Lower leg skin (tissue), 4 donors: ENCODE measurements at regions not wholly inside any gene's neighbourhood (a gene's known extent, or its start where the extent isn't known, plus 50 kb on each side); places are given as distances from the start of the nearest gene placed in this dataset.

Experiments
- DNase-seq, 2 donors: peaks; one replicate each; pipeline ENCODE4 v3.0.0-alpha.2; 2019; ENCODE audit warnings: low spot score in 2 of 2
- H3K4me3 ChIP-seq: fragments of 200-600 bp; sonication (generic); 2 replicates; pipeline ENCODE4 v1.5.1; 2017; ENCODE audit warnings: mild to moderate bottlenecking, low read depth; ENCODE audit not compliant: poor library complexity, severe bottlenecking
- POLR2A ChIP-seq, 2 donors: fragments of 450-650 bp; IDR thresholded peaks; one replicate each; pipeline ENCODE4 v1.6.1; 2016 to 2017; ENCODE audit warnings: antibody characterized with exemption in 2 of 2, mild to moderate bottlenecking in 1 of 2, moderate library complexity in 1 of 2
- WGBS, 2 donors: methylation state at CpG; one replicate each; pipeline ENCODE4 v1.1.5; 2018; 5-methylcytosine and 5-hydroxymethylcytosine counted together
- intact Hi-C: fragments of 100-400 bp; cut with DNase I; formaldehyde crosslinking; loops from one replicate; pipeline ENCODE4 v1.15.0; 2023; ENCODE audit warnings: low total_unique reads
- TF ChIP-seq, protein P1 (sequence below), 3 donors: fragments of 450-650 bp; IDR thresholded peaks; one replicate each; pipeline ENCODE4 v1.5.1; 2016; ENCODE audit warnings: antibody characterized with exemption in 3 of 3, mild to moderate bottlenecking in 3 of 3, moderate library complexity in 2 of 3

DNA sequence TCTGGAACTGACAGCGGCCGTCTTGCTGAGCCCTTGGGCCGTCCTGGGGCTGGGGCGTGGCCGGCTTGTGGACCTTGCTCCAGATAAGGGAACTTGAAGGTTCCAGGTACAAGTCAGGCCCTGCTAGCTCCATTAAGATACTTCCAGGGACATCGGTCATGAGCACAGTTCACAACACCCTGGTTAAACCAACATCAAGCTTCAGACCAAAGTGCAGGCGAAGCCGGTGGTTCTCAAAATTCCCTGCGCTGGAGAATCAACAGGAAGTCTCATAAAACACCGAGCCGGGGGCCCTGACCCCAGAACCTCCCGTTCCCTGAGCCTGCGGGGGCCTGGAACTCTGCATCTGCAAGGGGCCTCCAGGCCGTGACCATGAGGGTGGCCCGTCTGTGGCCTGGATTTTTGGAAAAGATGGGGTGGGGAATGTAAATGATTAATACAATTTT lies 1043.8 kb downstream of the BRD1 start:
- DNase-seq, result peak in 1 of 2 donors; percentile 81
- no peak overlapping the region for H3K4me3 ChIP-seq

DNA sequence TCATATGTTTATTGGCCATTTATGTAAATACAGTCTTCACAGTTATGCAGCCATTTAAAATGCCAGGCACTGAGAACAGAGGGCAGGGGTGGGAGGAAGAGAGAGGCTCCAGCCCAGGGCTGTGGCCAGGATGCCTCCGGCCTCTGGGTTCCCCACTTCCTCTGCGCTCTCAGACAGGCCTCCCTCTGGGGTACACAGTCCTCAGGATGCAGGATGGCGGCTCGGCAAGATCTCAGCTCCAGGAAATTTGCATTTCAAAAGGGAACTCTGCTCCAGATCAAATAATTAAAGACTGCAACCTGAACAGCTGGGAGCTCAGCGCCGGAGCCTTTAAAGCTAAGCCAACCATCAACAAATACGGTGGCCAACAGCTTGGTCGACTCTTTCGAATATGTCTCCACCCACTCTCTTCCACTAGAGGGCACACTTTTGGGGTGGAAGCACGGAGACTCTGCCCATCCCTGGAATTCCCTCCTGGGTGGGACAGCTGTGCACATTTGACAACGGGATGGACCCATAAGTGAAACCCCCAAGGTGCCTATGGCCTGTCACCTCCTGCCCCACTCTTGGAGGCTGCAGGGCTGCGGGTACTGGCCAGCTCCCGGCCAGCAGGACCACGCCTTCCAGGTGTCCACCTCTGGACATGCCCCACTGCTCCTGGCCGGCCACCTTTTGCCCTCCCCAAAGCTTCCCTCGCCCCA lies 1044.7 kb downstream of the BRD1 start:
- DNase-seq, result peak; percentile 7 to 50
- intact Hi-C loops, result no loop called here
- TF ChIP-seq, protein P1, sequence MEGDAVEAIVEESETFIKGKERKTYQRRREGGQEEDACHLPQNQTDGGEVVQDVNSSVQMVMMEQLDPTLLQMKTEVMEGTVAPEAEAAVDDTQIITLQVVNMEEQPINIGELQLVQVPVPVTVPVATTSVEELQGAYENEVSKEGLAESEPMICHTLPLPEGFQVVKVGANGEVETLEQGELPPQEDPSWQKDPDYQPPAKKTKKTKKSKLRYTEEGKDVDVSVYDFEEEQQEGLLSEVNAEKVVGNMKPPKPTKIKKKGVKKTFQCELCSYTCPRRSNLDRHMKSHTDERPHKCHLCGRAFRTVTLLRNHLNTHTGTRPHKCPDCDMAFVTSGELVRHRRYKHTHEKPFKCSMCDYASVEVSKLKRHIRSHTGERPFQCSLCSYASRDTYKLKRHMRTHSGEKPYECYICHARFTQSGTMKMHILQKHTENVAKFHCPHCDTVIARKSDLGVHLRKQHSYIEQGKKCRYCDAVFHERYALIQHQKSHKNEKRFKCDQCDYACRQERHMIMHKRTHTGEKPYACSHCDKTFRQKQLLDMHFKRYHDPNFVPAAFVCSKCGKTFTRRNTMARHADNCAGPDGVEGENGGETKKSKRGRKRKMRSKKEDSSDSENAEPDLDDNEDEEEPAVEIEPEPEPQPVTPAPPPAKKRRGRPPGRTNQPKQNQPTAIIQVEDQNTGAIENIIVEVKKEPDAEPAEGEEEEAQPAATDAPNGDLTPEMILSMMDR (IDR thresholded peaks at IDR 0.05), result no peak
- TF ChIP-seq POLR2A (IDR thresholded peaks at IDR 0.05), result no peak
- WGBS, 2 donors, result 45 to 47% methylated on average over 16 of the region's 16 CpGs
- no peak overlapping the region for H3K4me3 ChIP-seq

More for the DNA sequence above, 1043.8 kb downstream of the BRD1 start:
- WGBS, 2 donors, result 86% methylated on average over 15 of the region's 15 CpGs
- TF ChIP-seq, protein P1 (IDR thresholded peaks at IDR 0.05), result no peak
- TF ChIP-seq POLR2A (IDR thresholded peaks at IDR 0.05), result no peak
- intact Hi-C loops, result no loop called here

DNA sequence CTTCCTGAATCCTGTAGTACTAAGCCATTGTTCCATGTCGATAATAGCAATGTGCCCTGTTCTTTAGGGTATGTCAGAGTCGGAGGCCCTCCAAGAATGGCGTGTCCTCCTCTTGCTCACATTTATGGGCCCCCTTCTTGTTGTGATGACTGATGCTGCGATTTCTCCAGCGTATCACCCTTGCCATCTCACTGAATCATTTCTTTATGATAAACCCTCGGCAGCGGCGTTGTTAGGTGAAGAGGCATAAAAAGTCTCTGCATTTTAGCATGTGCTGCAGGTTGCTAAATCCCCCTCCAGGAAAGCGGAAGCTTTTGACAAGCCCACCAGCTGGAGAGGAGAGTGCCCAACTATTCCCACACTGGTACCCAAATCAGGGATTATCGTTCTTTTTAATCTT lies 1045.3 kb downstream of the BRD1 start:
- peak in 1 of 2 donors; percentile 66 for DNase-seq
- H3K4me3 ChIP-seq, result no peak overlapping the region
- intact Hi-C loops, result no loop called here
- WGBS, 2 donors, result 84 to 90% methylated on average over 10 of the region's 10 CpGs
- TF ChIP-seq, protein P1 (IDR thresholded peaks at IDR 0.05), result no peak
- no peak for TF ChIP-seq POLR2A (IDR thresholded peaks at IDR 0.05)

DNA sequence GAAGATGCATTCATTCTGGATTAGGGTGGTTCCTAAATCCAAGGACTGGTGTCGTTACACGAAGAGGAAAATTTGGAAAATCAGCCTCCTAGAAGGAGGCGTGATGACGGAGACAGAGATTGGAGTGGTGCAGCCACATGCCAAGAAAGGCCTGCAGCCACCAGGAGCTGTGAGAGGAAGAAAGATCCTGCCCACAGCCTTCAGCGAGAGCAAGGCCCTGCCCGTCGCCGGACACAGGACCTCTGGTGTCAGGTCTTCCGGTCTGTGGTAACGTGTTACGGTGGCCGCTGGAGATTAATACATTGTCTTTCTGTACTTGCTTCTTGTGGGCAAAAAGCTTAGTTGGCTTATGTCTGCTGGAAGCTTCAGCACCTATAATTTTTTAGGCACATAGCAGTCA lies 1045.8 kb downstream of the BRD1 start:
- 90 to 94% methylated on average over 12 of the region's 12 CpGs for WGBS, 2 donors
- no peak overlapping the region for H3K4me3 ChIP-seq
- DNase-seq, result peak in 1 of 2 donors; percentile 36
- intact Hi-C loops, result no loop called here
- no peak for TF ChIP-seq POLR2A (IDR thresholded peaks at IDR 0.05)
- TF ChIP-seq, protein P1 (IDR thresholded peaks at IDR 0.05), result no peak

DNA sequence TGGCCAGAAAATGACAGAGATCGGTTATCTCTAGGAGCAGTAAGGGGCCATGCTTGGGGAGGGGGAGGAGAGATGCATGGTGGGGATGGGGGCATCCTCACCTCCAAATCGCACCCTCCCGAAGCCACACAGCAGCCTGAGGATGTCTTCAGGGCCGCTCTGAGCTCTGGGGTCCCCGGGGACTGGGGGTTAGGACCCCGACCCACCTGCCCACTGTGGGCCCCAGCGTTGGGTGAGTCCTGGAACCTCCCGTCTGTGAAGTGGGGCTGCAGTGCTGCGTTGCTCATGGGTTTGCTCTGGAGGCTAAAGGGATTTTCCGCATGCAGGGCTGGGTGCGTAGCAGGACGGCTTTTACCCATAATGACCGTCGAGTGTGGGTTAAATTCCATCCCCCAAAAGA lies 1046.3 kb downstream of the BRD1 start:
- WGBS, 2 donors, result 86 to 93% methylated on average over 14 of the region's 14 CpGs
- intact Hi-C loops, result no loop called here
- H3K4me3 ChIP-seq, result no peak overlapping the region
- TF ChIP-seq, protein P1 (IDR thresholded peaks at IDR 0.05), result no peak
- no peak for TF ChIP-seq POLR2A (IDR thresholded peaks at IDR 0.05)
- DNase-seq, result peak in 1 of 2 donors; percentile 40
